Smooth muscle cell (in vitro differentiated cells): ENCODE measurements at regions not wholly inside any gene's neighbourhood (a gene's known extent, or its start where the extent isn't known, plus 50 kb on each side); places are given as distances from the start of the nearest gene placed in this dataset.

Experiments
- DNase-seq: peaks from one replicate; lab custom pipeline; 2025; ENCODE audit not compliant: unreplicated experiment; lab: John Stamatoyannopoulos, UW
- H2AFZ ChIP-seq: fragments of 200-600 bp; sonication (generic); 2 replicates; pipeline ENCODE4 v1.6.0; 2016; ENCODE audit warnings: antibody characterized with exemption, low read depth, mild to moderate bottlenecking
- H3F3A ChIP-seq: fragments of 200-600 bp; sonication (generic); 2 replicates; pipeline ENCODE4 v1.6.0; 2017; ENCODE audit warnings: antibody characterized with exemption, low read depth
- H3K27ac ChIP-seq: fragments of 200-600 bp; sonication (generic); 2 replicates; pipeline ENCODE4 v1.5.1; 2016; ENCODE audit warnings: low read depth, mild to moderate bottlenecking
- H3K27me3 ChIP-seq: fragments of 200-600 bp; sonication (generic); 2 replicates; pipeline ENCODE4 v1.6.1; 2016; ENCODE audit warnings: low read depth, mild to moderate bottlenecking
- H3K36me3 ChIP-seq: fragments of 200-600 bp; sonication (generic); 2 replicates; pipeline ENCODE4 v1.5.1; 2016; ENCODE audit warnings: low read depth
- H3K4me1 ChIP-seq: fragments of 200-600 bp; sonication (generic); 2 replicates; pipeline ENCODE4 v1.5.1; 2016; ENCODE audit warnings: low read depth
- H3K4me2 ChIP-seq: fragments of 200-600 bp; sonication (generic); 2 replicates; pipeline ENCODE4 v1.6.0; 2016; ENCODE audit warnings: mild to moderate bottlenecking
- H3K4me3 ChIP-seq: fragments of 200-600 bp; sonication (generic); 2 replicates; pipeline ENCODE4 v1.5.1; 2016; ENCODE audit warnings: mild to moderate bottlenecking
- H3K79me2 ChIP-seq: fragments of 200-600 bp; sonication (generic); 2 replicates; pipeline ENCODE4 v1.6.0; 2016; ENCODE audit warnings: low read depth, mild to moderate bottlenecking
- H3K9ac ChIP-seq: fragments of 200-600 bp; sonication (generic); 2 replicates; pipeline ENCODE4 v1.6.0; 2016; ENCODE audit warnings: low read depth
- H3K9me3 ChIP-seq: fragments of 200-600 bp; sonication (generic); replicated peaks from 2 replicates; pipeline ENCODE4 v1.5.1; 2016; ENCODE audit warnings: low read depth
- H4K20me1 ChIP-seq: fragments of 200-600 bp; sonication (generic); 2 replicates; pipeline ENCODE4 v1.6.0; 2016; ENCODE audit warnings: low read depth
- WGBS: methylation state at CpG from one replicate; pipeline ENCODE4 v1.1.7; 2016; ENCODE audit warnings: low lambda C conversion rate; 5-methylcytosine and 5-hydroxymethylcytosine counted together
- TF ChIP-seq, protein P1 (sequence below): fragments of 200-600 bp; sonication (generic); IDR thresholded peaks from 2 replicates; pipeline ENCODE4 v1.5.1; 2017; ENCODE audit warnings: borderline replicate concordance, mild to moderate bottlenecking, antibody characterized with exemption; ENCODE audit not compliant: insufficient read depth, poor library complexity, severe bottlenecking

DNA sequence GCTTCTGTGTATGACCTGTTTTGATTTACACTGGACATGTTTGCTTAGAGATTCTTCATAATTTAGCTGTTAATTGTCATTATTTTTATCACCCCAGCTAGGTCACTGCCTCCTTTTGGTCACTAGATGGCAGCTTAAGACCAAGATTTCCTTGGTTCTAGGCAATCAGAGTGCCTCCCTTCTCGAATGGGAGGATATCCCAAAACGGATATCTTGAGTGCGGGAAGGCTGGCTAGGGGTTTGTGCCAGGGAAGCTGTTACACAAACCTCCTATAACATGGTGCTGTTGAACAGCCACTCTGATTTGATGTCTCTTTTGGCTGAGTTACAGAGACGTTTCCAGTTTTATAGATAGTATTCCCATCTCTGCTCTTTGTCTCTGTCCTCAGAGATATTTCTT lies 283.5 kb downstream of the S1PR1 start:
- Histone ChIP-seq H3K9me3 (no peaks in the 10 kb centered on the region), H3K4me2 (peak overlapping the region; percentile 48), H3K27ac (no peak overlapping the region), H3K79me2 (no peaks in the 10 kb centered on the region), H3K36me3 (no peaks in the 10 kb centered on the region), H3K4me1 (no peaks in the 10 kb centered on the region), H3K4me3 (no peak overlapping the region), H4K20me1 (no peaks in the 10 kb centered on the region), H3K9ac (no peak overlapping the region), H2AFZ (peak overlapping the region; percentile 64), H3F3A (no peaks in the 10 kb centered on the region), H3K27me3 (no peaks in the 10 kb centered on the region)
- TF ChIP-seq, protein P1, sequence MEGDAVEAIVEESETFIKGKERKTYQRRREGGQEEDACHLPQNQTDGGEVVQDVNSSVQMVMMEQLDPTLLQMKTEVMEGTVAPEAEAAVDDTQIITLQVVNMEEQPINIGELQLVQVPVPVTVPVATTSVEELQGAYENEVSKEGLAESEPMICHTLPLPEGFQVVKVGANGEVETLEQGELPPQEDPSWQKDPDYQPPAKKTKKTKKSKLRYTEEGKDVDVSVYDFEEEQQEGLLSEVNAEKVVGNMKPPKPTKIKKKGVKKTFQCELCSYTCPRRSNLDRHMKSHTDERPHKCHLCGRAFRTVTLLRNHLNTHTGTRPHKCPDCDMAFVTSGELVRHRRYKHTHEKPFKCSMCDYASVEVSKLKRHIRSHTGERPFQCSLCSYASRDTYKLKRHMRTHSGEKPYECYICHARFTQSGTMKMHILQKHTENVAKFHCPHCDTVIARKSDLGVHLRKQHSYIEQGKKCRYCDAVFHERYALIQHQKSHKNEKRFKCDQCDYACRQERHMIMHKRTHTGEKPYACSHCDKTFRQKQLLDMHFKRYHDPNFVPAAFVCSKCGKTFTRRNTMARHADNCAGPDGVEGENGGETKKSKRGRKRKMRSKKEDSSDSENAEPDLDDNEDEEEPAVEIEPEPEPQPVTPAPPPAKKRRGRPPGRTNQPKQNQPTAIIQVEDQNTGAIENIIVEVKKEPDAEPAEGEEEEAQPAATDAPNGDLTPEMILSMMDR, result peak; percentile 87
- 10% methylated on average over 4 of the region's 4 CpGs for WGBS
- no peak for DNase-seq

DNA sequence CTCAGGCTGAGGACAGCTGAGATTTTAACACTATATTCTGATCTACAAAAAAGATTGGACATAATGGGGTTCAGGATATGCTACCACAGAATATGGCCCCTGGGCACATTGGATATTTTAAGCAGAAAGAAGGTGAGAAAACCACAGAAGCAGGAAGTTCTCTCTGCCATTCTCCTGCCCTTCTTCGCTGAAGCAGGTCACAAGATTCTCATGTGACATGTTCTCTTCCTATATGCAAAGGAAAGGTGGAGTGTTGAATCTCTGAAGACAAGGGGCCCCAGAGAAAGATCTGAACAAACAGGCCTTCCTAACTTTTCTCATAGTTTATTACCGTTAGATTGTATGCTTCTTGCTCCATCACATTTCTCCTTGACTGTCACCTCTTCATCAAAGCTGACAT lies 285.7 kb downstream of the S1PR1 start:
- Histone ChIP-seq H3K9me3 (no peaks in the 10 kb centered on the region), H3K27me3 (no peaks in the 10 kb centered on the region), H4K20me1 (no peaks in the 10 kb centered on the region), H3K36me3 (no peaks in the 10 kb centered on the region), H2AFZ (no peak overlapping the region), H3K79me2 (no peaks in the 10 kb centered on the region), H3K9ac (no peak overlapping the region), H3F3A (no peaks in the 10 kb centered on the region), H3K4me1 (no peaks in the 10 kb centered on the region), H3K4me2 (no peak overlapping the region), H3K4me3 (no peak overlapping the region), H3K27ac (no peak overlapping the region)
- TF ChIP-seq, protein P1, result no peak
- DNase-seq, result no peak
- WGBS, result 95% methylated on average over 2 of the region's 2 CpGs

DNA sequence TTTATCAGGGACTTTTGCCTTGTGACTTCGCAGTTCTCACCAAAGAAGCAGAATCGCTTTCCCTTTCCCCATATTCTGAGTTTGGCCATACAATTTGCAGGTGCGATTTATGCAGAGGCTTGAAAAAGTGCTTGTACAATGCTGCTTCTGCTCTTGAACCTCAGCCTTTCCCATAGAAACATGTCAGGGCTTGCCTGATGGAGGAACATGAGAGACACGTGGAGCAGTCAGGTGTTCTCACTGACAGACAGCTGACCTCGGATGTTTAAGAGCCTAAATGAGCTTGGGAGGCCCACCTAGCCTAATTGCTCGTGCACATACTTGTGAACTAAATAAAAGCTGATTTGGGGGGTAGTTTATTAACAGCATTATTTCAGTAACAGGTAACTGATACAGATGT lies 290.0 kb downstream of the S1PR1 start:
- no peak overlapping the region for H3K4me2 ChIP-seq
- 66% methylated on average over 6 of the region's 6 CpGs for WGBS
- H3F3A ChIP-seq, result no peaks in the 10 kb centered on the region
- no peak for DNase-seq
- no peaks in the 10 kb centered on the region for H4K20me1 ChIP-seq
- no peaks in the 10 kb centered on the region for H3K27me3 ChIP-seq
- H3K4me3 ChIP-seq, result no peak overlapping the region
- no peaks in the 10 kb centered on the region for H3K9me3 ChIP-seq
- no peak overlapping the region for H3K27ac ChIP-seq
- no peak overlapping the region for H3K9ac ChIP-seq
- TF ChIP-seq, protein P1, result no peak
- H3K36me3 ChIP-seq, result no peaks in the 10 kb centered on the region
- no peak overlapping the region for H2AFZ ChIP-seq
- H3K4me1 ChIP-seq, result no peaks in the 10 kb centered on the region
- no peaks in the 10 kb centered on the region for H3K79me2 ChIP-seq

DNA sequence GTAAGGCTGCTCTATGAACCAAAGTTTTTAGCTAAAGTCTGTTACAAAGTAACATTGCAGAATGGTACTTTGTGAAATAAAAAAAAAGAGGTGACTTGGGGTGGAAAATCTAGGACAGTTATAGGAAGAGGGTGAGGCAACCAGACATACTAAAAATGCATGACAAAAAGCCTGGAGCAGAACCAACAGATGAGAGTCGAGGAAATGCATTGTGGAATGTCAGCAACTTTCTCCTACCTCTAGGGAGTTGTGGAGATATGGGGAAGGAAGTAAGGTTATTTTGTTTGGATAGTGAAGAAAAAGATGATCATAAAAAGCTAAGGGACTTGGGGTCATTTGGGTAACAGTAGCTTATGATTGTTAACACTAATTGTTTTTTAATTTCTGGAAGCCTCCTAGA lies 295.6 kb downstream of the S1PR1 start:
- Histone ChIP-seq H3K27me3 (no peaks in the 10 kb centered on the region), H3K4me1 (no peaks in the 10 kb centered on the region), H3K36me3 (no peaks in the 10 kb centered on the region), H3K4me3 (no peak overlapping the region), H3K79me2 (no peaks in the 10 kb centered on the region), H3K9me3 (no peaks in the 10 kb centered on the region), H3K27ac (no peak overlapping the region), H3K4me2 (no peak overlapping the region), H4K20me1 (no peaks in the 10 kb centered on the region), H3K9ac (no peak overlapping the region), H2AFZ (no peak overlapping the region), H3F3A (no peaks in the 10 kb centered on the region)
- TF ChIP-seq, protein P1, result no peak
- no peak for DNase-seq
- WGBS, result 54% methylated on average over 1 of the region's 1 CpG
